Thyroid gland (tissue), 4 donors: ENCODE measurements at regions not wholly inside any gene's neighbourhood (a gene's known extent, or its start where the extent isn't known, plus 50 kb on each side); places are given as distances from the start of the nearest gene placed in this dataset.

Experiments used
- POLR2A ChIP-seq, 2 donors: fragments of 450-650 bp; IDR thresholded peaks; one replicate each; pipeline ENCODE4 v1.6.1; 2017; ENCODE audit warnings: antibody characterized with exemption in 2 of 2, mild to moderate bottlenecking in 2 of 2, moderate library complexity in 1 of 2
- TF ChIP-seq, protein P1 (sequence below), 6 experiments: fragments of 200-600 bp in 3 of 6; fragments of 450-650 bp in 3 of 6; sonication (generic) in 3 of 6; IDR thresholded peaks; one replicate each; pipeline ENCODE4 v1.5.1; 2016 to 2019; ENCODE audit warnings: antibody characterized with exemption in 6 of 6, mild to moderate bottlenecking in 2 of 6, inconsistent platforms in 1 of 6, moderate library complexity in 1 of 6

DNA sequence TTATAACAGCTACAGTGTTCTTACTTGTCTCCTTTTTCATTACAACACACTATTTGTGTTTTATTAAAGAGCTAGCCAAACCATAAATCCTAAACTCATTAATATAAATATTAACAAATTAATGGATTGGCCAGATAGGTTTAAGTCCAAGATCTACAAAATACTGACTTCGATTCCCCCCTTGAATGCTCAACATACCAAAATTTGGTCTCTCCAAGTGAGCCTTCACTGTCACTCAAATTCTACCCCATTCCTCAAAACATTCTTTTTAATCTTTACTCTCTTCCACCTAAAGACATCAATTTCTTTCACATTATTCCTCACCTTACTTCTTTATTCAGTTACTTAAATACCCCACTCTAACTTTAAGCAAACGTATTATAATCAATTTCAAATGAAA lies 281.5 kb downstream of the ICOS start:
- TF ChIP-seq, protein P1, sequence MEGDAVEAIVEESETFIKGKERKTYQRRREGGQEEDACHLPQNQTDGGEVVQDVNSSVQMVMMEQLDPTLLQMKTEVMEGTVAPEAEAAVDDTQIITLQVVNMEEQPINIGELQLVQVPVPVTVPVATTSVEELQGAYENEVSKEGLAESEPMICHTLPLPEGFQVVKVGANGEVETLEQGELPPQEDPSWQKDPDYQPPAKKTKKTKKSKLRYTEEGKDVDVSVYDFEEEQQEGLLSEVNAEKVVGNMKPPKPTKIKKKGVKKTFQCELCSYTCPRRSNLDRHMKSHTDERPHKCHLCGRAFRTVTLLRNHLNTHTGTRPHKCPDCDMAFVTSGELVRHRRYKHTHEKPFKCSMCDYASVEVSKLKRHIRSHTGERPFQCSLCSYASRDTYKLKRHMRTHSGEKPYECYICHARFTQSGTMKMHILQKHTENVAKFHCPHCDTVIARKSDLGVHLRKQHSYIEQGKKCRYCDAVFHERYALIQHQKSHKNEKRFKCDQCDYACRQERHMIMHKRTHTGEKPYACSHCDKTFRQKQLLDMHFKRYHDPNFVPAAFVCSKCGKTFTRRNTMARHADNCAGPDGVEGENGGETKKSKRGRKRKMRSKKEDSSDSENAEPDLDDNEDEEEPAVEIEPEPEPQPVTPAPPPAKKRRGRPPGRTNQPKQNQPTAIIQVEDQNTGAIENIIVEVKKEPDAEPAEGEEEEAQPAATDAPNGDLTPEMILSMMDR (IDR thresholded peaks at IDR 0.05): no peak
- TF ChIP-seq POLR2A (IDR thresholded peaks at IDR 0.05): no peak
